ENCODE measurements at regions not wholly inside any gene's neighbourhood (a gene's known extent, or its start where the extent isn't known, plus 50 kb on each side); places are given as distances from the start of the nearest gene placed in this dataset.

DNA sequence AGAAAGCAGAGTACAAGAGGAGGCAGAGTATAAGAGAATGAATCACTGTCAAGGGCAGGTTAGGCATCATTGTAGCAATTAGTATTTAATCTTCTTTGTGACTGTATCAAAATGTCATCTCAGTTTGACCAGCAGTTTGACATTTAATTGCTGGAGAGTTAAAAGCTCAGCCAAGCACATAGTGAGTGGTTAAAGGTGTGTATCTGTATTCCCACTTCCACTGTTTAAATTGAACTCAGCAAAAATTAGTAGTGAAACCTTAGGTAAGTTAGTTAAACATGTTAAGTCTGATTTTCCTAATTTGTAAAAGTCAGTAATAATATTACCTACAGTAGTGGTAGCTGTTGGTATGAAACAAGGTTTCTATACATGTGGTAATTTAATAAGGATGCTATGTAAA lies 296.4 kb upstream of the MBL2 start:
- DNase-seq = no peak
- Mint-ChIP-seq H3K27ac (ENCODE audit: unreplicated experiment) (no peak overlapping the region), H3K4me3 (ENCODE audit: unreplicated experiment) (no peak overlapping the region), H3K9me3 (ENCODE audit: unreplicated experiment) (no peaks in the 10 kb centered on the region), H3K27me3 (ENCODE audit: insufficient read depth, unreplicated experiment) (no peaks in the 10 kb centered on the region), H3K36me3 (ENCODE audit: insufficient read depth, unreplicated experiment) (no peaks in the 10 kb centered on the region), H3K4me1 (ENCODE audit: low read depth, unreplicated experiment) (peaks cover 6% of the 10 kb centered on the region)
- BruUV-seq (replicated peaks) = no TSS peak
- Histone ChIP-seq H3K4me3 (ENCODE audit: low read depth, low read length) (no peak overlapping the region), H3K4me1 (0 out of 2 replicates have a peak, but pooled peaks cover 7% of the 10 kb centered on the region), H3K27me3 (replicated peaks; ENCODE audit: control insufficient read depth, insufficient read depth, low read length) (no peaks in the 10 kb centered on the region), H3K36me3 (ENCODE audit: control insufficient read depth, insufficient read depth, low read length) (no peaks in the 10 kb centered on the region), H3K9me3 (no peaks in the 10 kb centered on the region)
- intact Hi-C loops (cut with micrococcal nuclease; ENCODE audit: unreplicated experiment) = no loop called here
- ChIA-PET POLR2A (no interaction called here), CTCF (no interaction called here)
- TF ChIP-seq, protein P1, sequence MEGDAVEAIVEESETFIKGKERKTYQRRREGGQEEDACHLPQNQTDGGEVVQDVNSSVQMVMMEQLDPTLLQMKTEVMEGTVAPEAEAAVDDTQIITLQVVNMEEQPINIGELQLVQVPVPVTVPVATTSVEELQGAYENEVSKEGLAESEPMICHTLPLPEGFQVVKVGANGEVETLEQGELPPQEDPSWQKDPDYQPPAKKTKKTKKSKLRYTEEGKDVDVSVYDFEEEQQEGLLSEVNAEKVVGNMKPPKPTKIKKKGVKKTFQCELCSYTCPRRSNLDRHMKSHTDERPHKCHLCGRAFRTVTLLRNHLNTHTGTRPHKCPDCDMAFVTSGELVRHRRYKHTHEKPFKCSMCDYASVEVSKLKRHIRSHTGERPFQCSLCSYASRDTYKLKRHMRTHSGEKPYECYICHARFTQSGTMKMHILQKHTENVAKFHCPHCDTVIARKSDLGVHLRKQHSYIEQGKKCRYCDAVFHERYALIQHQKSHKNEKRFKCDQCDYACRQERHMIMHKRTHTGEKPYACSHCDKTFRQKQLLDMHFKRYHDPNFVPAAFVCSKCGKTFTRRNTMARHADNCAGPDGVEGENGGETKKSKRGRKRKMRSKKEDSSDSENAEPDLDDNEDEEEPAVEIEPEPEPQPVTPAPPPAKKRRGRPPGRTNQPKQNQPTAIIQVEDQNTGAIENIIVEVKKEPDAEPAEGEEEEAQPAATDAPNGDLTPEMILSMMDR (IDR thresholded peaks at IDR 0.05; ENCODE audit: insufficient read depth in 1 of 2, low read depth in 1 of 2, low read length in 1 of 2, severe bottlenecking in 1 of 2, unreplicated experiment in 1 of 2) = no peak

DNA sequence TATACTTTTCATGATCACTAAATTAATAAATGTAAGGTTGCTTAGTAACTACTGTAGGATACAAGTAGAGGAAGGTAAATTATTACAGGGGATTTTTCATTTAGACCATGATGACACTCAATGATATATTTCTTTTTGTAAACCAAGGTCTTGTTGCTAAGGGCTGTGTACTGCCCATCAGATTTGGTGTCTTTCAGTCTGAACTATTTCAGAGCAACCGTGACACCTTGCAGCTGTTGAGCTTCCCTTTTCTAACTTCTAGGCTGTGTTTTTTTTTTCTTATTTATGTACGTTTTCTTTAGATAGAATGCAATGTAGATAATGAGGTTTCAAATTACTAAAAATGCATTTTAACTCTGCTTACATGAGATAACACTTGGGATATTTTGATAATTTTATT lies 292.0 kb upstream of the MBL2 start:
- POLR2A ChIA-PET = no interaction called here
- Histone ChIP-seq H3K9me3 (0 out of 2 replicates have a peak, but pooled peaks cover under 1% of the 10 kb centered on the region), H3K4me1 (peaks cover 11% of the 10 kb centered on the region), H3K4me3 (ENCODE audit: low read depth, low read length) (no peak overlapping the region), H3K27me3 (replicated peaks; ENCODE audit: control insufficient read depth, insufficient read depth, low read length) (no peaks in the 10 kb centered on the region), H3K36me3 (ENCODE audit: control insufficient read depth, insufficient read depth, low read length) (no peaks in the 10 kb centered on the region)
- H3K27me3 Mint-ChIP-seq (ENCODE audit: insufficient read depth, unreplicated experiment) = no peaks in the 10 kb centered on the region
- H3K36me3 Mint-ChIP-seq (ENCODE audit: insufficient read depth, unreplicated experiment) = no peaks in the 10 kb centered on the region
- H3K4me1 Mint-ChIP-seq (ENCODE audit: low read depth, unreplicated experiment) = peaks cover 15% of the 10 kb centered on the region
- H3K4me3 Mint-ChIP-seq (ENCODE audit: unreplicated experiment) = no peak overlapping the region
- CTCF ChIA-PET = no interaction called here
- TF ChIP-seq, protein P1 (IDR thresholded peaks at IDR 0.05; ENCODE audit: insufficient read depth in 1 of 2, low read depth in 1 of 2, low read length in 1 of 2, severe bottlenecking in 1 of 2, unreplicated experiment in 1 of 2) = no peak
- intact Hi-C loops (cut with micrococcal nuclease; ENCODE audit: unreplicated experiment) = no loop called here
- no peak for DNase-seq
- H3K27ac Mint-ChIP-seq (ENCODE audit: unreplicated experiment) = no peak overlapping the region
- peaks cover 13% of the 10 kb centered on the region for H3K9me3 Mint-ChIP-seq (ENCODE audit: unreplicated experiment)
- no TSS peak for BruUV-seq (replicated peaks)

DNA sequence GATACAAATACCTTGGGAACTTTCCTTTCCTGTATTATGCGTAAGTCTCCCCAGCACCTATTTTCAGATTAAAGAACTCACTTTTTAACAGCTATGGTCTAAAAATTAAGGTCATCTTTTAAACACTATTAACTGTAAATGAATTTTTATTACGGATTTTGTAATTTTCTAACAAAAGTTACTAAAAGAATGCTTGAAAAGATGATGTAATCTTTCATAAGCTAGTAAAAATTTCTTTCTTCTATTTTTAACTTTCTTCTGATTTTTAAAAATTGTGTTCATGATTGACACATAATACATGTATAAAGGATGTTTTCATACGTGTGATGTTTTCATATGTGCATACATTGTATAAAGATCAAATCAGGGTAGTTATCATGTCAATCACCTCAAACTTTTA lies 291.2 kb upstream of the MBL2 start:
- intact Hi-C loops (cut with micrococcal nuclease; ENCODE audit: unreplicated experiment) = no loop called here
- POLR2A ChIA-PET = no interaction called here
- DNase-seq = no peak
- H3K4me1 ChIP-seq = peaks cover 11% of the 10 kb centered on the region
- no peaks in the 10 kb centered on the region for H3K27me3 Mint-ChIP-seq (ENCODE audit: insufficient read depth, unreplicated experiment)
- TF ChIP-seq, protein P1 (IDR thresholded peaks at IDR 0.05; ENCODE audit: insufficient read depth in 1 of 2, low read depth in 1 of 2, low read length in 1 of 2, severe bottlenecking in 1 of 2, unreplicated experiment in 1 of 2) = no peak
- H3K36me3 ChIP-seq (ENCODE audit: control insufficient read depth, insufficient read depth, low read length) = no peaks in the 10 kb centered on the region
- H3K27me3 ChIP-seq (replicated peaks; ENCODE audit: control insufficient read depth, insufficient read depth, low read length) = no peaks in the 10 kb centered on the region
- peaks cover 4% of the 10 kb centered on the region; the same call in 1 of the 2 replicates for H3K9me3 ChIP-seq
- no peak overlapping the region for H3K27ac Mint-ChIP-seq (ENCODE audit: unreplicated experiment)
- H3K9me3 Mint-ChIP-seq (ENCODE audit: unreplicated experiment) = peaks cover 13% of the 10 kb centered on the region
- H3K4me3 Mint-ChIP-seq (ENCODE audit: unreplicated experiment) = no peak overlapping the region
- CTCF ChIA-PET = no interaction called here
- peaks cover 15% of the 10 kb centered on the region for H3K4me1 Mint-ChIP-seq (ENCODE audit: low read depth, unreplicated experiment)
- BruUV-seq (replicated peaks) = no TSS peak
- H3K36me3 Mint-ChIP-seq (ENCODE audit: insufficient read depth, unreplicated experiment) = no peaks in the 10 kb centered on the region
- H3K4me3 ChIP-seq (ENCODE audit: low read depth, low read length) = no peak overlapping the region
